Stimulated activated CD4-positive, alpha-beta T cell treated with anti-CD3 and anti-CD28 coated beads, Interleukin-2, amount 100 ng/mL, for 48 hours (primary cell): ENCODE measurements at regions not wholly inside any gene's neighbourhood (a gene's known extent, or its start where the extent isn't known, plus 50 kb on each side); places are given as distances from the start of the nearest gene placed in this dataset.
"Not testable (repeated sequence)": the region's sequence is repeated elsewhere in the genome, so short reads cannot be mapped to it uniquely, and the experiment has no call there.

Experiments used
- DNase-seq, 2 donors: peaks; one replicate each; pipeline ENCODE4 v3.0.0-alpha.2; 2020

GRCh38 chr2:129924115-129924514 lies 55.4 kb upstream of the RAB6C start:
- not testable (repeated sequence) for DNase-seq

GRCh38 chr2:129925381-129925780 lies 54.1 kb upstream of the RAB6C start:
- DNase-seq: no peak

- DNase-seq: no peak
Observed at GRCh38 chr2:129927696-129928095, 51.8 kb upstream of the RAB6C start.

DNA sequence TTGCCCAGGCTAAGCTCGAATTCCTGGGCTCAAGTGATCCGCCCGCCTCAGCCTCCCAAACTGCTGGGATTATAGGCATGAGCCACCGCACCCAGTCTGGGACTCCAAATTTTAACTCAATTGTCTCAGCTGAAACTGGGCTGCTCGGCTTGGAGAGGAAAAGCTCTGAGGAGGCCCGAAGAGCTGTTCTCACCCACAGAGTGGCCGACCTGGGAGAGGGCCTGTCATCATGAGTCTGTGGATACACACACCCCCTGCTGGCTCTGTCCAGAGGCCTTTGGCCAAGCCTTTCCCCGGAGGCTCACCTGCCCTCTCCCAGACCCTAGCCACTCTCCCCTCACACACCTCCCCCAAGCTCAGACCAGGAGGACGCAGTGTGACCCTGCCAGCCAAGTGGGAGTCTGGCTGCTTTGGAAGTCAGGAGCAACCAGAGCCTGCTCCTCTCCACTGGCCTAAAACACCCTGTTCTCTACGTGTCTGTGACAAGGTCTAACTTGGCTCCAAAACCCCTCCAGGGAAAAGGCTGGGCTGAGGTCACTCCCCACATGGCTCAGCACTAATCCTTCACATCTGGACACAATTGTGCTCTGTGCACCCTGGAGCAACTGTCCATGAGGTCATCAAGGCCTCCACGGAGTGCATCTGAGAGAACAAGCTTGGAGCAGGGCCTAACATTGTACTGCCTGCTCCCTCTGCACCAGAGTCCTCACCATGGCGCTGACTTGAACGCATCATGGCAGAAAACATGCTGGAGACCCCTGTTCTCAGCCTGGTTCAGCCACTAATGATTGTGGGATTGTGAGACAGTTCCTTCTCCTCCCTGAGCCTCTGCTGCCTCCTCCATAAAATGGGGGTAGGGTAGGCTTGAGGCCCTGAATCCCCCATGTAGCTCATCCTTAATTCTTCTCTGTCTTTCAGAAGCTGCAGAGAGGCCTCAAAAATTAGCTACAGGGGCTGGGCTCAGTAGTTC lies 49.9 kb upstream of the RAB6C start:
- DNase-seq: no peak
